ENCODE measurements at regions not wholly inside any gene's neighbourhood (a gene's known extent, or its start where the extent isn't known, plus 50 kb on each side); places are given as distances from the start of the nearest gene placed in this dataset.

GRCh38 chr6:150537491-150537890 is 62.2 kb upstream of the PLEKHG1 start:
- TF ChIP-seq MAFF (IDR thresholded peaks at IDR 0.05; ENCODE audit: low read depth, low read length) (no peak), CEBPB (IDR thresholded peaks at IDR 0.05; ENCODE audit: borderline replicate concordance, low read depth, low read length) (no peak), ZKSCAN1 (IDR thresholded peaks at IDR 0.05; ENCODE audit: low read length) (no peak), FOXM1 (CRISPR knock-in tag; IDR thresholded peaks at IDR 0.05) (no peak), EZH2 (conservative IDR thresholded peaks at IDR 0.05; ENCODE audit: low read depth, low read length) (no peak)
- TF ChIP-seq, protein P1, sequence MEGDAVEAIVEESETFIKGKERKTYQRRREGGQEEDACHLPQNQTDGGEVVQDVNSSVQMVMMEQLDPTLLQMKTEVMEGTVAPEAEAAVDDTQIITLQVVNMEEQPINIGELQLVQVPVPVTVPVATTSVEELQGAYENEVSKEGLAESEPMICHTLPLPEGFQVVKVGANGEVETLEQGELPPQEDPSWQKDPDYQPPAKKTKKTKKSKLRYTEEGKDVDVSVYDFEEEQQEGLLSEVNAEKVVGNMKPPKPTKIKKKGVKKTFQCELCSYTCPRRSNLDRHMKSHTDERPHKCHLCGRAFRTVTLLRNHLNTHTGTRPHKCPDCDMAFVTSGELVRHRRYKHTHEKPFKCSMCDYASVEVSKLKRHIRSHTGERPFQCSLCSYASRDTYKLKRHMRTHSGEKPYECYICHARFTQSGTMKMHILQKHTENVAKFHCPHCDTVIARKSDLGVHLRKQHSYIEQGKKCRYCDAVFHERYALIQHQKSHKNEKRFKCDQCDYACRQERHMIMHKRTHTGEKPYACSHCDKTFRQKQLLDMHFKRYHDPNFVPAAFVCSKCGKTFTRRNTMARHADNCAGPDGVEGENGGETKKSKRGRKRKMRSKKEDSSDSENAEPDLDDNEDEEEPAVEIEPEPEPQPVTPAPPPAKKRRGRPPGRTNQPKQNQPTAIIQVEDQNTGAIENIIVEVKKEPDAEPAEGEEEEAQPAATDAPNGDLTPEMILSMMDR (CRISPR knock-in tag; IDR thresholded peaks at IDR 0.05) = no peak

All from HepG2 (cell line).